ENCODE measurements at regions not wholly inside any gene's neighbourhood (a gene's known extent, or its start where the extent isn't known, plus 50 kb on each side); places are given as distances from the start of the nearest gene placed in this dataset.

- TF ChIP-seq CTCF (IDR thresholded peaks at IDR 0.05; ENCODE audit: poor library complexity, severe bottlenecking) (no peak), MXI1 (conservative IDR thresholded peaks at IDR 0.05; ENCODE audit: poor library complexity, severe bottlenecking) (no peak), SMC3 (conservative IDR thresholded peaks at IDR 0.05; ENCODE audit: poor library complexity) (no peak), POLR2AphosphoS5 (IDR thresholded peaks at IDR 0.05) (no peak), EP300 (conservative IDR thresholded peaks at IDR 0.05; ENCODE audit: poor library complexity, severe bottlenecking) (no peak), REST (IDR thresholded peaks at IDR 0.05; ENCODE audit: borderline replicate concordance) (no peak)
Measured at GRCh38 chr16:63682844-63683243, 1439.0 kb downstream of the CDH11 start.
